MCF 10A (cell line): ENCODE measurements at regions not wholly inside any gene's neighbourhood (a gene's known extent, or its start where the extent isn't known, plus 50 kb on each side); places are given as distances from the start of the nearest gene placed in this dataset.
"Not testable (repeated sequence)": the region's sequence is repeated elsewhere in the genome, so short reads cannot be mapped to it uniquely, and the experiment has no call there.

ENCODE experiments used
- BruUV-seq: library from RNA; stranded (reverse); fragments of 400-500 nt; replicated peaks from 2 replicates; lab custom pipeline; 2021; lab: Mats Ljungman, UMichigan
- CTCF ChIA-PET: fragments of 300-600 bp; sonication (Branson Sonifier 250); formaldehyde crosslinking; extraction: SDS; loops from one replicate; lab custom pipeline; 2021; ENCODE audit warnings: antibody characterized with exemption, inconsistent platforms; lab: Yijun Ruan, JAX
- POLR2A ChIA-PET: fragments of 300-600, 350-650 bp; sonication (Branson Sonifier 250); formaldehyde crosslinking; extraction: SDS; loops from one replicate; lab custom pipeline; 2020; ENCODE audit warnings: antibody characterized with exemption, inconsistent platforms; lab: Yijun Ruan, JAX
- DNase-seq: peaks from one replicate; pipeline ENCODE4 v3.0.0-alpha.2; 2018; ENCODE audit not compliant: unreplicated experiment
- H3K27ac Mint-ChIP-seq: one replicate; pipeline ENCODE4 v1.8.0; 2022; ENCODE audit warnings: mild to moderate bottlenecking, low read depth, mixed read lengths; ENCODE audit not compliant: unreplicated experiment
- H3K27me3 Mint-ChIP-seq: one replicate; pipeline ENCODE4 v1.8.0; 2022; ENCODE audit warnings: mixed read lengths; ENCODE audit not compliant: insufficient read depth, unreplicated experiment
- H3K36me3 Mint-ChIP-seq: one replicate; pipeline ENCODE4 v1.8.0; 2022; ENCODE audit warnings: mild to moderate bottlenecking, moderate library complexity, mixed read lengths; ENCODE audit not compliant: insufficient read depth, unreplicated experiment
- H3K4me1 Mint-ChIP-seq: one replicate; pipeline ENCODE4 v1.8.0; 2022; ENCODE audit warnings: mixed read lengths; ENCODE audit not compliant: insufficient read depth, unreplicated experiment
- H3K4me3 Mint-ChIP-seq: one replicate; pipeline ENCODE4 v1.8.0; 2022; ENCODE audit warnings: mild to moderate bottlenecking, moderate library complexity, mixed read lengths; ENCODE audit not compliant: unreplicated experiment
- H3K9me3 Mint-ChIP-seq: one replicate; pipeline ENCODE4 v1.8.0; 2022; ENCODE audit warnings: mixed read lengths; ENCODE audit not compliant: unreplicated experiment
- intact Hi-C: fragments of 100-400 bp; cut with micrococcal nuclease; formaldehyde crosslinking; loops from 2 replicates; pipeline ENCODE4 v1.14.1; 2022
- TF ChIP-seq, protein P1 (sequence below): fragments of 200-600 bp; IDR thresholded peaks from one replicate; pipeline ENCODE4 v1.8.0; 2022; ENCODE audit warnings: antibody characterized with exemption, mild to moderate bottlenecking; ENCODE audit not compliant: unreplicated experiment

DNA sequence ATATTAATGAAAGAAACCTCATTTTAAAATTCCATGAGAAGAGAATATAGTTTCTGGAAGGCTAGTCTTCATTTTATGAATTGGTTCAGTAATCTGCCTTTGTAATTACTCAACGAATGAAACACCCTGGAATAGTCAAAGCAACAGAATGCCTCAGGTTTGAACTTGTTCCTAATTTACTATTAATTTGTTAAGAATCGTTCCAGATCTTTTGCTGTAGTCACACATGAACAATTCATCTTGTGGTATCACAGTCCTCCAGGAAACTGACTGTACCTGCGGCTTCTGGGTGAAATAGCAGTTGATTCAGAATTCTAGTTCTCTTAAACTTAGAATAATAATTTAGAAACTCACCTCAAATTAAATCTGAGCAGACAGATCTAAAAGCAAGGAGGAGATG lies 282.7 kb upstream of the MAP2 start:
- H3K27me3 Mint-ChIP-seq = peaks cover 17% of the 10 kb centered on the region
- no peak overlapping the region for H3K27ac Mint-ChIP-seq
- H3K4me3 Mint-ChIP-seq = no peak overlapping the region
- TF ChIP-seq, protein P1, sequence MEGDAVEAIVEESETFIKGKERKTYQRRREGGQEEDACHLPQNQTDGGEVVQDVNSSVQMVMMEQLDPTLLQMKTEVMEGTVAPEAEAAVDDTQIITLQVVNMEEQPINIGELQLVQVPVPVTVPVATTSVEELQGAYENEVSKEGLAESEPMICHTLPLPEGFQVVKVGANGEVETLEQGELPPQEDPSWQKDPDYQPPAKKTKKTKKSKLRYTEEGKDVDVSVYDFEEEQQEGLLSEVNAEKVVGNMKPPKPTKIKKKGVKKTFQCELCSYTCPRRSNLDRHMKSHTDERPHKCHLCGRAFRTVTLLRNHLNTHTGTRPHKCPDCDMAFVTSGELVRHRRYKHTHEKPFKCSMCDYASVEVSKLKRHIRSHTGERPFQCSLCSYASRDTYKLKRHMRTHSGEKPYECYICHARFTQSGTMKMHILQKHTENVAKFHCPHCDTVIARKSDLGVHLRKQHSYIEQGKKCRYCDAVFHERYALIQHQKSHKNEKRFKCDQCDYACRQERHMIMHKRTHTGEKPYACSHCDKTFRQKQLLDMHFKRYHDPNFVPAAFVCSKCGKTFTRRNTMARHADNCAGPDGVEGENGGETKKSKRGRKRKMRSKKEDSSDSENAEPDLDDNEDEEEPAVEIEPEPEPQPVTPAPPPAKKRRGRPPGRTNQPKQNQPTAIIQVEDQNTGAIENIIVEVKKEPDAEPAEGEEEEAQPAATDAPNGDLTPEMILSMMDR = no peak
- H3K4me1 Mint-ChIP-seq = peaks cover 4% of the 10 kb centered on the region
- intact Hi-C loops = no loop called here
- ChIA-PET POLR2A (no interaction called here), CTCF (no interaction called here)
- H3K9me3 Mint-ChIP-seq = no peaks in the 10 kb centered on the region
- no TSS peak for BruUV-seq
- H3K36me3 Mint-ChIP-seq = no peaks in the 10 kb centered on the region
- no peak for DNase-seq

- no peaks in the 10 kb centered on the region for H3K36me3 Mint-ChIP-seq
- H3K4me3 Mint-ChIP-seq = no peak overlapping the region
- DNase-seq = no peak
- peaks cover 17% of the 10 kb centered on the region for H3K27me3 Mint-ChIP-seq
- H3K27ac Mint-ChIP-seq = no peak overlapping the region
- TF ChIP-seq, protein P1 = no peak
- no TSS peak for BruUV-seq
- ChIA-PET POLR2A (no interaction called here), CTCF (interaction anchor here (0.7 to 1.2 kb wide), 2 partner anchors 19 to 66 kb away, joined by 3 to 5 read pairs; no protein-coding TSS in a partner anchor)
- intact Hi-C loops = no loop called here
- H3K4me1 Mint-ChIP-seq = peaks cover 4% of the 10 kb centered on the region
- no peaks in the 10 kb centered on the region for H3K9me3 Mint-ChIP-seq
These were observed 282.0 kb upstream of the MAP2 start for GRCh38 chr2:209141818-209142217.

- H3K9me3 Mint-ChIP-seq, H3K27ac Mint-ChIP-seq, intact Hi-C loops, BruUV-seq, H3K4me3 Mint-ChIP-seq, H3K36me3 Mint-ChIP-seq, DNase-seq, H3K4me1 Mint-ChIP-seq, POLR2A ChIA-PET: not testable (repeated sequence)
- CTCF ChIA-PET = interaction anchor here (0.6 kb wide), 1 partner anchor 806 kb away, joined by 3 read pairs; no protein-coding TSS in a partner anchor
- H3K27me3 Mint-ChIP-seq = peaks cover 23% of the 10 kb centered on the region
These were observed 278.6 kb upstream of the MAP2 start for GRCh38 chr2:209145220-209145691.

- intact Hi-C loops = no loop called here
- no TSS peak for BruUV-seq
- H3K4me3 Mint-ChIP-seq = no peak overlapping the region
- no peak overlapping the region for H3K27ac Mint-ChIP-seq
- POLR2A ChIA-PET = no interaction called here
- H3K36me3 Mint-ChIP-seq = no peaks in the 10 kb centered on the region
- CTCF ChIA-PET = no interaction called here
- no peak for DNase-seq
- TF ChIP-seq, protein P1 = no peak
- peaks cover 4% of the 10 kb centered on the region for H3K4me1 Mint-ChIP-seq
- H3K9me3 Mint-ChIP-seq = no peaks in the 10 kb centered on the region
- H3K27me3 Mint-ChIP-seq = peaks cover 27% of the 10 kb centered on the region
These were observed 277.7 kb upstream of the MAP2 start for GRCh38 chr2:209145941-209146681.
